ENCODE measurements at regions not wholly inside any gene's neighbourhood (a gene's known extent, or its start where the extent isn't known, plus 50 kb on each side); places are given as distances from the start of the nearest gene placed in this dataset.

- no peaks in the 10 kb centered on the region for H3K4me1 Mint-ChIP-seq (ENCODE audit: low read depth, unreplicated experiment)
- peaks cover 4% of the 10 kb centered on the region for H3K9me3 Mint-ChIP-seq (ENCODE audit: unreplicated experiment)
- H4K20me1 ChIP-seq (ENCODE audit: insufficient read depth, low read length): no peaks in the 10 kb centered on the region
- H3K4me3 ChIP-seq (ENCODE audit: insufficient read depth, low read depth, low read length): no peak overlapping the region
- no peak overlapping the region for H3K4me2 ChIP-seq (ENCODE audit: low read length)
- H3K36me3 ChIP-seq (ENCODE audit: insufficient read depth, low read length): no peaks in the 10 kb centered on the region
- no peaks in the 10 kb centered on the region for H3K36me3 Mint-ChIP-seq (ENCODE audit: low read depth, unreplicated experiment)
- DNase-seq (ENCODE audit: low read depth) (no peak), FAIRE-seq (no peak)
- H3K27me3 Mint-ChIP-seq (ENCODE audit: low read depth, unreplicated experiment): no peaks in the 10 kb centered on the region
- no peak overlapping the region for H2AFZ ChIP-seq (ENCODE audit: low read depth, low read length)
- H3K27ac ChIP-seq (ENCODE audit: low read depth, low read length): no peak overlapping the region
- no peak overlapping the region for H3K4me3 Mint-ChIP-seq (ENCODE audit: unreplicated experiment)
- H3K4me1 ChIP-seq (ENCODE audit: insufficient read depth, low read length): no peaks in the 10 kb centered on the region
- H3K27me3 ChIP-seq (ENCODE audit: insufficient read depth, low read length): no peaks in the 10 kb centered on the region
- TF ChIP-seq CTCF (IDR thresholded peaks at IDR 0.05; ENCODE audit: insufficient read depth, low read depth, low read length) (no peak), EZH2 (IDR thresholded peaks at IDR 0.05; ENCODE audit: insufficient read depth, low read length) (no peak)
- H3K27ac Mint-ChIP-seq (ENCODE audit: unreplicated experiment): no peak overlapping the region
- H3K9me3 ChIP-seq (ENCODE audit: insufficient read depth, low read depth, low read length): peaks cover 2% of the 10 kb centered on the region
- H3K79me2 ChIP-seq (ENCODE audit: insufficient read depth, low read length): no peaks in the 10 kb centered on the region
- H3K9ac ChIP-seq (ENCODE audit: low read length): no peak overlapping the region
These were observed 390.7 kb downstream of the DMAC1 start for GRCh38 chr9:7408845-7409244.

GRCh38 chr9:7407246-7407645 is 392.3 kb downstream of the DMAC1 start:
- H3K79me2 ChIP-seq (ENCODE audit: insufficient read depth, low read length): no peaks in the 10 kb centered on the region
- no peak for TF ChIP-seq EZH2 (IDR thresholded peaks at IDR 0.05; ENCODE audit: insufficient read depth, low read length)
- FAIRE-seq: no peak
- no peaks in the 10 kb centered on the region for H3K4me1 ChIP-seq (ENCODE audit: insufficient read depth, low read length)
- no peak overlapping the region for H3K4me3 ChIP-seq (ENCODE audit: insufficient read depth, low read depth, low read length)
- H3K27me3 Mint-ChIP-seq (ENCODE audit: low read depth, unreplicated experiment): no peaks in the 10 kb centered on the region
- H2AFZ ChIP-seq (ENCODE audit: low read depth, low read length): no peak overlapping the region
- H3K4me3 Mint-ChIP-seq (ENCODE audit: unreplicated experiment): no peak overlapping the region
- no peak overlapping the region for H3K9ac ChIP-seq (ENCODE audit: low read length)
- no peaks in the 10 kb centered on the region for H3K27me3 ChIP-seq (ENCODE audit: insufficient read depth, low read length)
- peaks cover 5% of the 10 kb centered on the region for H3K4me1 Mint-ChIP-seq (ENCODE audit: low read depth, unreplicated experiment)
- no peak for DNase-seq (ENCODE audit: low read depth)
- H3K36me3 Mint-ChIP-seq (ENCODE audit: low read depth, unreplicated experiment): no peaks in the 10 kb centered on the region
- no peak overlapping the region for H3K27ac Mint-ChIP-seq (ENCODE audit: unreplicated experiment)
- H3K9me3 ChIP-seq (ENCODE audit: insufficient read depth, low read depth, low read length): peaks cover 2% of the 10 kb centered on the region
- H3K36me3 ChIP-seq (ENCODE audit: insufficient read depth, low read length): no peaks in the 10 kb centered on the region
- no peak overlapping the region for H3K4me2 ChIP-seq (ENCODE audit: low read length)
- H3K27ac ChIP-seq (ENCODE audit: low read depth, low read length): no peak overlapping the region
- H3K9me3 Mint-ChIP-seq (ENCODE audit: unreplicated experiment): peaks cover 1% of the 10 kb centered on the region
- H4K20me1 ChIP-seq (ENCODE audit: insufficient read depth, low read length): no peaks in the 10 kb centered on the region

- no peaks in the 10 kb centered on the region for H4K20me1 ChIP-seq (ENCODE audit: insufficient read depth, low read length)
- H3K27ac ChIP-seq (ENCODE audit: low read depth, low read length): no peak overlapping the region
- Mint-ChIP-seq H3K4me3 (ENCODE audit: unreplicated experiment) (no peak overlapping the region), H3K9me3 (ENCODE audit: unreplicated experiment) (no peaks in the 10 kb centered on the region), H3K27ac (ENCODE audit: unreplicated experiment) (no peak overlapping the region), H3K36me3 (ENCODE audit: low read depth, unreplicated experiment) (no peaks in the 10 kb centered on the region), H3K4me1 (ENCODE audit: low read depth, unreplicated experiment) (peaks cover 8% of the 10 kb centered on the region), H3K27me3 (ENCODE audit: low read depth, unreplicated experiment) (no peaks in the 10 kb centered on the region)
- DNase-seq (ENCODE audit: low read depth) (no peak), FAIRE-seq (no peak)
- H3K4me3 ChIP-seq (ENCODE audit: insufficient read depth, low read depth, low read length): no peak overlapping the region
- peaks cover 2% of the 10 kb centered on the region for H3K9me3 ChIP-seq (ENCODE audit: insufficient read depth, low read depth, low read length)
- no peaks in the 10 kb centered on the region for H3K36me3 ChIP-seq (ENCODE audit: insufficient read depth, low read length)
- TF ChIP-seq EZH2 (IDR thresholded peaks at IDR 0.05; ENCODE audit: insufficient read depth, low read length) (no peak), CTCF (IDR thresholded peaks at IDR 0.05; ENCODE audit: insufficient read depth, low read depth, low read length) (no peak)
- no peaks in the 10 kb centered on the region for H3K4me1 ChIP-seq (ENCODE audit: insufficient read depth, low read length)
- no peak overlapping the region for H3K9ac ChIP-seq (ENCODE audit: low read length)
- H3K4me2 ChIP-seq (ENCODE audit: low read length): no peak overlapping the region
- no peaks in the 10 kb centered on the region for H3K79me2 ChIP-seq (ENCODE audit: insufficient read depth, low read length)
- no peaks in the 10 kb centered on the region for H3K27me3 ChIP-seq (ENCODE audit: insufficient read depth, low read length)
- H2AFZ ChIP-seq (ENCODE audit: low read depth, low read length): no peak overlapping the region
These were observed 393.5 kb downstream of the DMAC1 start for GRCh38 chr9:7405924-7406604.

All from astrocyte (in vitro differentiated cells and primary cell).